ENCODE measurements at regions not wholly inside any gene's neighbourhood (a gene's known extent, or its start where the extent isn't known, plus 50 kb on each side); places are given as distances from the start of the nearest gene placed in this dataset.

GRCh38 chr3:120544361-120544760, 51.8 kb upstream of the NDUFB4 start:
- DNase-seq, result no peak

GRCh38 chr3:120536642-120537041, 59.5 kb upstream of the NDUFB4 start:
- DNase-seq, result no peak

GRCh38 chr3:120532969-120533368, 63.2 kb upstream of the NDUFB4 start:
- DNase-seq, result no peak

- no peak for DNase-seq
Measured at GRCh38 chr3:120528163-120528562, 68.0 kb upstream of the NDUFB4 start.

GRCh38 chr3:120526011-120526870, 69.9 kb upstream of the NDUFB4 start:
- peak; percentile 6 for DNase-seq

- no peak for DNase-seq
Measured at GRCh38 chr3:120524171-120524923, 71.8 kb upstream of the NDUFB4 start.

- no peak for DNase-seq
Measured at GRCh38 chr3:120516136-120516535, 65.3 kb upstream of the FSTL1 start.

GRCh38 chr3:120512655-120513054, 61.9 kb upstream of the FSTL1 start:
- DNase-seq, result no peak

- DNase-seq, result peak; percentile 9
Measured at GRCh38 chr3:120506828-120507774, 56.3 kb upstream of the FSTL1 start.

GRCh38 chr3:120506076-120506827, 55.5 kb upstream of the FSTL1 start:
- DNase-seq, result peak; percentile 14

- DNase-seq, result no peak
Measured at GRCh38 chr3:120503727-120504616, 53.2 kb upstream of the FSTL1 start.

GRCh38 chr3:120502116-120502515, 51.3 kb upstream of the FSTL1 start:
- DNase-seq, result no peak

All from NCI-H510A treated with DMSO at 0.1 percent for 48 hours (cell line).